NCI-H526 (cell line): ENCODE measurements at regions not wholly inside any gene's neighbourhood (a gene's known extent, or its start where the extent isn't known, plus 50 kb on each side); places are given as distances from the start of the nearest gene placed in this dataset.

Source experiments
- DNase-seq, 2 experiments: peaks; one replicate each; lab custom pipeline; 2025; lab: John Stamatoyannopoulos, UW

DNA sequence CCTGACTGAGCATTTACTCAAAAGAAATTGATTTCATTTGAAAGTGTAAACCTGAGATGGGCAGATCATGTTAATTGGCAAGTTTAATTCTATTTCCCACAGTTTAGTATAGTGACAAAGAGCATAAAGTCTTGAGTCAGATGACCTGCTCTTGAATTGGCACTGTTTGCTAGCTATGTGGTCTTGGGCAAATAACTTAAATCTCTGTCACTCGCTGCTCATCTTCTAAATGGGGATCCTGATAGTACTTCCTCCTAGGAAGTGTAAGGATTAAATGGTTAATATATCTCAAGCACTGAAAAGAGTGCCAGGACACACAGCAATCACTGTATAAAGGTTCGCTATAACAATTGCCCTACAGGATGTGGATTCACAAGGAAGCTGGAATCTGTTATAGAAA, 242.8 kb upstream of the JADE1 start:
- no peak for DNase-seq

DNA sequence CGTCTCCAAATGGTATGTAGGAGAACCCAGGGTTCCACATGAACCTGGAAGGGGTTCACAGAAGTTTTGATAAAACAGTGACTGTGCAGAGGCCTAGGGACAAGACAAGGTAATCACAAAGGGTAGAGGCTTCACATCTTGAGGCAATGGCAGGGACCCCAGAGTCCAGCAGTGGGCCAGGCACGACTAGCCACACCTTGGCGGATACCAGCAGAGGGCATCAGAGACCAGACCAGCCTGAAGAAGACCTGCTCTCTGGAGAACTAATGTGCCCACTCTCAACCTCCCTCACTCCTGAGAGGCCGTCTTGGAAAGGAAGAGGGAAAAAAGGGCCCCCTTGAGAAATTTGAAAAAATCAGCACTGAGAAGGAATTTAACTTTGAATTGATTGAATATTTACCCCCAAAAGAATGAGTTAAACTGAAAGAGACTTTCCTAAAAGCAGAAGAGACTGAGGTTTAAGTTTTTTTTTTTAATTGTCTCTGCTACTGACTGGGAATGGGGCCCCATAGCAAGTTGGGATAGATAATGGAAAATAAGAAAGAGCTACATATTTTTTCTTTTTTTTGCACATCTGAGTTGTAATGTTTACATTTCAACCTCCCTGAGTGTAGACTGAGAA, 243.8 kb upstream of the JADE1 start:
- peak; percentile 18 to 54 for DNase-seq

DNA sequence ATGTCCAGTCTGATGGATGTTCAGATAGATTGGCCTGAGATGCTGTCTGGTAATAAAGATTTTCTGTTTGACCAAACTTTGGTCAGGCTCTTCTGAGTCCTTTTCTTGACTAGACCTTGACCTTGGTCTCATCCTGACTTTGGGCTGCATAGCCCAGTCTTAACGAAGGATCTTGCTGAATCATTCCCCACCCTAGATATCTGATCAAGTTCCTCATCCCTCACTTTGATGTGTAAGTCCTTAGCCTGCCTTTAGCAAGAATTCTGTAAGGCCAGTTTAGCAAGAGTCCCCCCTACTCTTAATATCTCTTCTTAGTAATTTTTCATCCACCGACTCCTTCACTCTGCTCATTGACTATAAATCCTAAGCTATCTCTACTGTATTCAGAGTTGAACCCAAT, 244.4 kb upstream of the JADE1 start:
- DNase-seq, result no peak

DNA sequence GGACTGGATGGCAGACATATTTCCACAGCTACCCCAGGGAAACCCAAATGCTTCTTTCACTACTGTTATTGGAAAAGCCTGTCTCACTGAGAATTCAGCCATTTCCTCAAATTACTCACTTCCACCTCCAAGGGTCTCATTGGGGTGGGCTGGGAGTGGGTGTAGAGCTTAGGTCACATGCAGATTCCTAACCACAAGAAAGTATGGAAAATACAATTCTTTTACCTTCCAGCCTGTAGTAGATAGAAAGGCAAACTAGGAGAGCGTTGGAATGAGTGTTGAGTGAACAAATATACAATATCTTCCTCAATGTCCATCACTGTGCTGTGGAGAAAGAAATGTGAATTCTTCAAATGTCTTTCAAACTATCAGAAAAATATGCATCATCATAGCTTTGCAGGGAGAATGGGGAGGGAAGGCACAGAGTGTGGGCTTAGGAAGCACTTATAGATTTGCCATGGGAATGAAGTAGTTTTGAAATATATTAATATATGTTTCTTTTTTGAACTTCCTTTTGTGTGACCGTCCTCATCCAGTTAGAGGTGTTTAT, 245.3 kb upstream of the JADE1 start:
- DNase-seq, result no peak

DNA sequence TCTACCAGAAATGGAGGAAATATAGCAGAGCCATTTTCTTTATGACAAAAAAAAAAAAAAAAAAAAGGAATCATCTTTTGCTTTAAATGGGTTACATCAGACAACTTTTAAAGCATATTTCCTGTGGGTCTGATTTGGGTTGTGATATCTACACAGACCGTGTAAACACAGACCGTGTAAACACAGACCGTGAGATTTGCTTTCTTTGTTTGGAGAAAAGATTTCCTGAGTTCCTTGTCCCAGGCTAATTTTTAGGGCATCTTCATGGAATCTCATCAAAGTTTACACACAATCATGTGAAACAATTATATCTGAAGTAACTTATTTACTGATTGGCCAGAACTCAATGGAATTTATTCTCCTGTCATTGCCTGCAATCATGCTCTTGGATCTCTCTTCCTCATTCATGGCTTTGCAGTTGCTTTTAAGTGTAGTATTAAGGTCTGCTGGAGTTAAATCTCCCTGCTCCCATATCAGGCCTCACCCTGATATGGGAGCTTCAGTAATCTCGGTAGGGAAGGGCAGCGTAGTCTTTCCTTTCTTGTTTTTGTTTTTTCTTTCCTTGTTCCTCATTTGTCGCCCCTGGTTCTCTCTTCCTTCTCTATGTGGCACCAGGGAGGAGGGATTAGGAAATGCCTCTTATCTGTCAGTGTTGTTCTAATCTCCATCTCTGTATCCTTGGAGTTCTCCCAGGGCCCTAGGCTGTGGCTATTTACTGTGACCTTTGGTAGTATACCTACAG, 248.6 kb upstream of the JADE1 start:
- no peak for DNase-seq

DNA sequence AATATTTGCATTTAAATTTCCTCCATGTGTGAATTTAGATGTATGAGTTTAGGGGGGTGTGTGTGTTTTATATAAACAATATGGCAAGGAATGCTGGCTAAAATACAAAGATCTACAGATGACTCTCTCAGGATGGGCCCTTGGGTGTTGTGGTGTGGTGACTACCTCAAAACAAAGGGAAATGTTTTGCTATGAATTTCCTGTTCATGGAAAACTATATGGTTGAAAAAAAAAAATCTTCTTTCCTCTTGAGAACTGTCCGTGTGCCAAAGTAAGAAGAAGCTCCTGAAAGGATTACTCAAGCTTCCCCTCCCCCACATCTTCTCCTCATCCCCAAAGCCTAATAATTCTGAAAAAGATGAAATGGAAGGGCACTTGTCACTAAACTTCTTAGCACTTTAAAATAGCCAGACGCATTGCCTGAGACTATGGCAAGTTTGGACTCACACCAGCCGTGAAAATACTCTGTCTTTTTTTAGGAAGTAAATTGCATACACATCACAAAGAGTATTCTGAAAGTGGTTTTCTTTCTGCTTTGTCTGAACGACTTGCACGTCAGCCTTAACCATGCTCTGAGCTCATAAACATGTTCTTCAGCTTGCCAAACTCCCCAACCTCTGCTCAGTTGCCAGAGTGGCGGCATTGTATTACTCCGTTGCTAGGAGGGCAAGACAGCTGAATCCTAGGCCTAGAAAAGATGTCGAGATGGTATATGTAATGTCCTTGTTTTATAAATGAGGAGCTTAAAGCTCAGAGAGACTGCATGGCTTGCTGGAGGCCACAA, 250.4 kb upstream of the JADE1 start:
- DNase-seq, result no peak

DNA sequence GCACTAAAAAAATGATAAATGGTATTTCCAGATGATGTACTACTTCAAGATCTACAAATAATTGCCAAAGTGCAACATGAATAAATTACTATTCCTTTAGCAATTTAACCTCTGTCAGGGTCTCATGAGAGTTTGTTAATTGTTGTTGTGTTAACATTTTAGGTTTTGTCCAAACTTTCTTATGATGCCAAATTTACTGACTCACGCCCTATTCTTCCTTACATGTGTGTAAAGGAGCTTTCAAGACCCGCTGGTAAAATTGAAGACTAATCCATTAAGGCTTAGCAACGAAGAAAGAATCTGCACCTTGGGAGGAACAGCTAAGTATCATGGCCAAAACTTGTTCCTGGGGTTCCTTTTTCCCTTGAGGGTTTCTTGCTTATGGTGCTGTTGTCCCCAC, 252.7 kb upstream of the JADE1 start:
- no peak for DNase-seq

DNA sequence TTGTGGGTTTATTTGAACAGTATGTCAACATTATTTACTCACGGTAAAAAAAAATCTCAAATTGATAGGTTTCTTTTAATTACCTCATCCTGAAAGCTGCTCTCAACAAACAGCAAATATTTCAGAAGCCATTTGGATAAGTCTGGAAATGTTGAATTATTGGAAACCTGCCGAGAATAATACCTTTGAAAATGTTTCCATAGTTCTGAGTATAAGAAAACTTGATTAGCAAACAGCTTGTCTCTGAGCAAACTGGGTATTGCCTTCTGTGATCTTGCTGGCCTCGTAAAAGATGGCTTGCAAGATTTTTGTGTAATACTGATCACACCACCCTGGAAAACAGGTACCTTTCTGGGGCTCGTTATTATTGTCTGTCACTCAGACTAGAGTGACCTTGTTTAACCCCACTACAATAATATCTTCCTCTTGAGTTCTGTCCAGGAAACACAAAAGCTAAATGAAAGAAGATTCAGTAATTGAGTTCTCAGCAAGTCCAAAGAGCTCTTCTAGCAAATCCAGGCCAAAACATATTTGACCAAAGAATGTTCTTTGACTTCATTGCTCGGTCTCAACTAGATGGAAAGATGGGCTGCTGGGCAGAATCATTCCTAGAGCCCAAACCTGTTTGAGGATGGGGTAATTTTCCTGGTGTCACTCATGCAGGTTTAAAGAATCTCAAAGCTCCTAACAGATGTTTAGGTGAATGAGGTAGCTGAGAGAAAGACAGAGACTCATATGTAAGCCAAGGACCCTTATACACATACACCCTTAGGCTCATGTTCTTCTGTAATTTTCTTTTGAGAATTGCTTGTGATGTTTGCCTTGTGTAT, 255.6 kb upstream of the JADE1 start:
- peak in 1 of 2 experiments; percentile 45 for DNase-seq

DNA sequence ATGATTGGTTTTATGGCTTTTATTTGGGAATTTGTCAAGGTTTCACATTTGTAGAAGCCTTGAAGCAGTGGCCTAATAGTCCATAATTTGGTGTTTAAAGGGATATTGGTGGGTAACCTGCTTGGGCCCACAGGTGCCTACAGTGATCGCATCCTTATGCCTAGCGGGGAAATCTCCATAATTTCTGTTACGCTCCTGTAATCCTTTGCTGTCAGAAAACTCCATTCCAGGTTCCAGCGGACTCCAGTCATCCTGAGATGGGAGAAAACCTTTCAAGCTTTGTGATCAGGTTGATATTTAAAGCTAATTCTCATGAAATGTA, 257.0 kb upstream of the JADE1 start:
- DNase-seq, result peak in 1 of 2 experiments; percentile 22

DNA sequence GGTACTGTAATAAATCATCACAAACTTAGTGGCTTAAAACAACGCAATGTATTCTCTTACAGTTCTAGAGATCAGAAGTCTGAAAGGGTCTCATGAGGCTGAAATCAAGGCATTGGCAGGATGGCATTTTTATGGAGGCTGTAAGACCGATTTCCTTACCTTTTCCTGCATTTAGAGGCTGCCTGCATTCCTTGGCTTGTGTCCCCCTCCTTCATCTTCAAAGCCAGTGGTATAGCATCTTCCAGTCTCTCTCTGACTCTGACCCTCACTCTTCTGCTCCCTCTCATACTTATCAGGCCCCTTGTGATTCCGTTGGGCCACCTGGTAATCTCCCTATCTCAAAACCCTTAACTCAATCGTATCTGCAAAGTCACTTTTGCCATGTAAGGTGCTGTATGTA, 258.2 kb upstream of the JADE1 start:
- no peak for DNase-seq

DNA sequence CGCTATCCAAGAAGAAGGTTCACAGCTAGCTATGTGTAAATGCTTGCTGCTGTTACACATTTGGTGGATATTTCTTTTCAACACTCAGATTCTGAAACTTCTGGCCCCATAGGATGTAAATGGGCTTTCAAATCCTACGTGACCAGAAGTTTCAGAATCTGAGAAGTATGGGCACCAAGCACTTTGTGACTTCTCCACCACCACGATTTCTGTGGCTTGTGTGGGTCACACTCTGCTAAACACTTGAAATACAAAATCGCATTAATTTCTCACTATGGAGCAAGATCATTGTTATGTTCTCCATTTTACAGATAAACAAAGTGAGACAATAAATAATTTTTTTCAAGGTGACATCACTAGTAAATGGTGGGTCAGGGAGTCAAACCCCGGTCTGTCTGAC, 259.4 kb upstream of the JADE1 start:
- no peak for DNase-seq

DNA sequence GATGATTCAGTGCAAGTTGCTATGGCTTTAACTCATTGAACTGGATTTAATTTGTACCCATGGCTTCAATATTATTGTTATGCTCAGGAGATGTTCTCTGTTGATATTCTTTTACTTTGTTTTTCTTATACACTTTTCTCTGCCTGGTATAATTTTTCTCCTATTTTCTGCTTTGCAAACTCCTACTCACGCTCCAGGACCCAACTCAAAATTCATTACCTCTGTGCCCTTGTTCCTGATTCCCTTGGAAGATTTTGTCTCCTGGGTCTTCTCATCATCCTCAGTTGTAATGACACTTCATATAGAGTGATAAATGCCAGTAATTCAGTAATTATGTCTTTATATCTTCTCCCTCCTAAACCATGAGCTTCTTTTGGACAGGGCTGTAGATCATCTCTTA, 259.9 kb upstream of the JADE1 start:
- DNase-seq, result no peak

DNA sequence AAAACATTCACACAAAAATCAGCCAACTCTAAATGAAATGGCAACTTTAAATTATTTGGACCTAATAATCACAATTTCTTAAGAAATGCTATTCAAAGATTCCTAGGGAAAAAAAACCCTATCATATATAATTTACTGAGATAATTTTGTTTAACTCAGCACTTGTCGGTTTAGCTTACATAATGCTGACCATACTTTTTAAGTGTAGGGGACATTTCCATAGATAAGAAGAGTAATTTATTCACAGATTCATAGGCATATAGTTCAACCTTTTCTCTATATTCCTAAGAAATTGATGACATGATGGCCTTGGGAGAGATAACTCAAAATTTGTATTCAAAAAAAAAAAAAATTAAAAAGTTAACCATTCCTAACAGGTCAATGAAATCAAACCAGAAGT, 260.8 kb upstream of the PGRMC2 start:
- no peak for DNase-seq

DNA sequence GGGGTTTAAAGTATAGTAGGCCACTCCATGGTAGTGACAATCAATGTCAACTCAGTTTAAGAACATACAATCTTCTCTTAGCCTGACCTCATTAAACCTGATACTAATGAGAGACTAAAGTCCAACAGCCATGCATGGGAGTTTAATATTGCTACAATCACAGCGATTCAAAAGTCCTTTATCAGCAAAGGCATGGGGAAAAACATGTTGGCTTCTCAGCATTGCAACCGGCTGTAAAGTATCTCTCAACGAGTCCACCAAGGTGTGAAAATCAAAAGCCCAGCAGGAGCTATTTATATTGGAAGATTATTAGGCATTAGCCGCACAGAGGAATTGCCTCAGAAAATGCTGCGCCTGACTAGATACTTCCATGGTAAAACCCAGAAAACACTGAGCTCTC, 256.7 kb upstream of the PGRMC2 start:
- no peak for DNase-seq

DNA sequence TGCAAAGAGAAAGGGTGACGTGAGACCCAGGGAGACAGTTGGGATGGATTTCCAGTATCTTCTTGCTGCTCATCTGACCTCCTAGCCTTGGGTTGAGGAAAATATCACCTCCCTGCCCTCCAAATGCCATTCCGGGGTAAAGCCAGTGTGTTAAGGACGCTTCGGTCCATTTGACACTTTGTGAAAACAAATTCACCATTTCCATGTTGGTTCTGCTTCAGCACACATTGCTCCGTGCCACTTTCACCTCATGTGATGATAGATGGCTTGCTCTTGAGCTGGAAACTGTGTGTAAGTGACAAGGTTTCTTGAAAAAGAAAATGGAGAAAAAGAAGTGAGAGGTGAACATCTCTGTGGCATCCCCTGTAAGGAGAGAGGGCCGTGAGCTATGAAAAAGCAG, 256.1 kb upstream of the PGRMC2 start:
- DNase-seq, result no peak

DNA sequence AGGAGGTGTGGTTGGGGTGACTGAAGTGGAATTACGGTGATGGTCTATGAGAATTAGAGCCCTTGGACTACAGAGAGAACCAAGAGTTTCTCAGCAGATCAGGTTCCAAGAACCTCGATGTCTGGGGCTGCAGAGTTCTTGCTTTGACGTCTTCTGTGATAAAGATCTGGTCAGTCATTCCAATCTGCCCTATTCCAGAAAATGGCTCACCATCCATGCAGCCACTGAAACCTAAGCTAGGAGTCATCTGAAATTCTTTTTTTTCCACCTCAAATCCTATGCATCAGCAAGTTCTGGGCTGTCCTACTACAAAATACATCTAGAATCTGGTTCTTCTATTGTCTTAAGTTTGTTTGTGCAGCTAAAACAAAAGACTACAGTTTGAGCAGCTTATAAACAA, 254.4 kb upstream of the PGRMC2 start:
- DNase-seq, result no peak

DNA sequence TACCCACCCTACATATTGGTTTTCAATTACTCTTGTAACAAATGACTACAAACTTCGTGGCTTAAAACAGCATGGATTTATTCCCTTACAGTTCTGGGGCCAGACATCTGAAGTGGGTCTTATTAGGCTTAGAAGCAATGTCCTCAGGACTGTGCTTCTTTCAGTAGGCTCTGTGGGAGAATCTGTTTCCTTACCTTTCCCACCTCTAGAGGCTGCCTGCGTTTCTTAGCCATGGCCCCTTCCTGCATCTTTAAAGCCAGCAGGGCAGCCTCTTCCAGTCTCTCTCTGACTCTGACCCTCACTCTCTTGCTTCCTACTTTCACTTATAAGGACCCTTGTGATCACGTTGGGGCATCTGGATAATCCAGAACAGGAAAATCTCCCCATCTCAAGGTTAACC, 252.5 kb upstream of the PGRMC2 start:
- DNase-seq, result no peak

DNA sequence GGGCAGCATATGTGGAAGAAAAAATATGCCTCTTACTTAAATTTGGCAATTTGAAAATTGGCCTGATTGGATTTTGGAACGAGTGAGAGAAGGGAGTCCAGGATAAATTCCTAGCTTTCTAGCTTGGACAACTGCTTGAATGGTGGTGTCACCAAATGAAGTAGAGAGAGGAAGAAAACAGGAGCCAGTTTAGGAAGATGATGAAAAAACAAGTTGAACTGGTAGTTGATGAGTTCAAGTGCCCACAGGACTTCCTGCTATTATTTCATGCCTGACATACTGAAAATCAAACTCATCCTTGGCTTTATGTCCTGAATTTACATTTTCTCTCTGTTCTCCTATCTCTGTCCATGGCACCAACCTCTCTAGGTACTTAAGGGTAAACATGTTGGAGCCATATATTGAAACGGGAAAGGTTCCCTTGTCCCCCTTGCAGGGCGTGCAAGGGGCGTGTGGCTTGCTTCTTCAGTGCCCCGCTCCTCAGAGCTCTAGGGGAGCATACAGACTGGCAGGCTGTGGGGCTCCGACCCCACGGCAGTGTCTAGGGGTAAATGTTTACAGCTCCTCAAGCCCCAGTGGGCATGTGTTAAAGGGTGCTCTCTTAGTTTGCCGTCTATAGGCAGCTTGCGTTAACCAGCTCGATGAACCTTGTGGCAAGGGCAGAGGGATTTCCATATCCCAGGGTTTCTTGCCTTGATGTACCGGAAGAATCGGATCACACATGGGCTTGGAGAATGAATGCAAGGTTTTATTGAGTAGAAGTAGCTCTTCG, 250.7 kb upstream of the PGRMC2 start:
- DNase-seq, result no peak

DNA sequence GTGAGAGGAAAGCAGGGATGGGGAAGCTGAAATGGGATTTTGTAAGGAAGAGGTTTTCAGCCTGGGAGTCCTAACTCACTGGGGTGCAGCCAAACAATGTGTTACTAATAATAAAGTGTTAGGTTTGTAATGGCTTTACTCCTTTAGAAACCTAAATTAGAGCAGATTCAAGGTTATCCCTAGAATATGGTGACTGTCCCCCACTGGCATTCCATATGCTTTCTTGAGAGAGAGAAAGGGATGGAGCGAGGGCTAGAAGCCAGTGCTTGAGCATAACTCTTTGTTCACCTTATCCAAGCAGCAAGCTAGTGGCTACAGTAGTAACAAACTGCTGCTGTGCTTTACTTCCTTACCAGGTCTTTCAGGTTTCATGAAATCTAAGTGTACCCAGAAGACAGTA, 249.1 kb upstream of the PGRMC2 start:
- no peak for DNase-seq

DNA sequence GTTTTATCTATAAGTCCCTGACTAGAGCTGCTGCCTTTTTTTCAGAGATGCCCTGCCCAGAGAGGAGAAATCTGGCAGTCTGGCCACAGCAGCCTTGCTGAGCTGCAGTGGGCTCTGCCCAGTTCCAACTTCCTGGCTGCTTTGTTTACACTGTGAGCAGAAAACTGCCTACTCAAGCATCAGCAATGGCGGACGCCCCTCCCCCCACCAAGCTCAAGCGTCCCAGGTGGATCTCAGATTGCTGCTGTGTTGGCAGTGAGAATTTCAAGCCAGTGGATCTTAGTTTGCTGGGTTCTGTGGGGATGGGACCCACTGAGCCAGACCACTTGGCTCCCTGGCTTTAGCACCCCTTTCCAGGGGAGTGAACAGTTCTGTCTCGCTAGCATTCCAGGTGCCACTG, 247.9 kb upstream of the PGRMC2 start:
- DNase-seq, result peak in 1 of 2 experiments; percentile 39

DNA sequence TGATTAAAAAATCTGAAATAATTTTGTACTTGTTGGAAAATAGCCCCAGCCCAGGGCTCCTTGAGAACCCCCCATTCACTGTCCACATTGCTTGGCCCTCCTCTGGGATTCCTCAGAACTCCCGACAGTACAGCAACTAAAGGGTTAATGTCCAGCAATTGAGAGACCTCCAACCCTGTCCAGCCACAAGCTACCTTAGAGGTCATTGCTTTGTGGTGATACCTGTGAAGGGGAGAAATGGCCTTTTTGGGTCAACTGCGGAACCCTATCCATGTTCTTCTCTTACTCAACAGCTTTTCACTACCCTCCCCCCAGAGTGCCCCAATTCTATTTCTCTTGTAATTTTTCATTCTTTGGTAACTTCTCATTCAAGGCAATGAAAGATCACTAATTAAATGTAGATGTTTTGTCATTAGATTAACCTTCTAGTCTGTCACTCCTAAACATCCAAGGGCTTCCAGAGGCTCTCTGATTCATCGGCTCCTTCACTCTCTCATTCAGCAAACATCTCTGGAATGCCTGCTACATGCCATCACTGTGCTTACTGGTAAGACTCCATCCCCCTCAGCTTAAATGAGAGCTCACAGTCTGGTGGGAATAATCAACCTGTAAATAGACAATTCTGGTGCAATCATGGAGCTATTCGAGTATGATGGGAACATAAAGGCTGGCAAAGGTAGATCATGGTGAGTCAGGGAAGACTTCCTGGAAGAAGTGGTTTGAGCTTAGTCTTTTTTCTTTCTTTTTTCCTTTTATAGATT, 241.4 kb upstream of the PGRMC2 start:
- DNase-seq, result no peak
